HEK293 (cell line): ENCODE measurements at regions not wholly inside any gene's neighbourhood (a gene's known extent, or its start where the extent isn't known, plus 50 kb on each side); places are given as distances from the start of the nearest gene placed in this dataset.

Source experiments
- KLF7 ChIP-seq: fragments of 450-650 bp; formaldehyde crosslinking; IDR thresholded peaks from 2 replicates; pipeline ENCODE4 v1.5.1; 2016; ENCODE audit warnings: missing biosample characterization, missing genetic modification characterization, borderline replicate concordance
- OVOL3 ChIP-seq: fragments of 450-650 bp; formaldehyde crosslinking; IDR thresholded peaks from 2 replicates; pipeline ENCODE4 v1.5.1; 2016; ENCODE audit warnings: missing biosample characterization, missing genetic modification characterization
- PRDM10 ChIP-seq: fragments of 450-650 bp; formaldehyde crosslinking; IDR thresholded peaks from 2 replicates; pipeline ENCODE4 v1.5.1; 2016; ENCODE audit warnings: missing biosample characterization, missing genetic modification characterization
- SETDB1 ChIP-seq: IDR thresholded peaks from one replicate; pipeline ENCODE4 v1.6.1; 2017; ENCODE audit warnings: mild to moderate bottlenecking, low read length, moderate library complexity, mixed read lengths; ENCODE audit not compliant: insufficient read length
- SP3 ChIP-seq: fragments of 450-650 bp; formaldehyde crosslinking; IDR thresholded peaks from 2 replicates; pipeline ENCODE4 v1.5.1; 2016; ENCODE audit warnings: missing biosample characterization, missing genetic modification characterization
- TCF7L2 ChIP-seq: IDR thresholded peaks from 2 replicates; pipeline ENCODE4 v1.6.1; 2011; ENCODE audit warnings: low read depth, mild to moderate bottlenecking, inconsistent platforms, low read length, moderate library complexity, borderline replicate concordance
- ZBTB6 ChIP-seq: fragments of 450-650 bp; formaldehyde crosslinking; IDR thresholded peaks from 2 replicates; pipeline ENCODE4 v1.5.1; 2017; ENCODE audit warnings: missing biosample characterization, missing genetic modification characterization
- ZNF140 ChIP-seq: fragments of 450-650 bp; formaldehyde crosslinking; IDR thresholded peaks from 2 replicates; pipeline ENCODE4 v1.5.1; 2016; ENCODE audit warnings: missing biosample characterization, missing genetic modification characterization
- ZNF148 ChIP-seq: fragments of 450-650 bp; formaldehyde crosslinking; IDR thresholded peaks from 2 replicates; pipeline ENCODE4 v1.5.0; 2017; ENCODE audit warnings: missing biosample characterization, missing genetic modification characterization, borderline replicate concordance
- ZNF248 ChIP-seq: fragments of 450-650 bp; formaldehyde crosslinking; IDR thresholded peaks from 2 replicates; pipeline ENCODE4 v1.5.1; 2017; ENCODE audit warnings: missing biosample characterization, missing genetic modification characterization
- ZNF280C ChIP-seq: fragments of 450-650 bp; formaldehyde crosslinking; IDR thresholded peaks from 2 replicates; pipeline ENCODE4 v1.5.1; 2016; ENCODE audit warnings: missing biosample characterization, missing genetic modification characterization
- ZNF280D ChIP-seq: fragments of 450-650 bp; formaldehyde crosslinking; IDR thresholded peaks from 2 replicates; pipeline ENCODE4 v1.5.1; 2016; ENCODE audit warnings: missing biosample characterization, missing genetic modification characterization
- ZNF354C ChIP-seq: fragments of 450-650 bp; formaldehyde crosslinking; IDR thresholded peaks from 2 replicates; pipeline ENCODE4 v1.5.1; 2016; ENCODE audit warnings: missing biosample characterization, missing genetic modification characterization, low read depth, borderline replicate concordance
- ZNF398 ChIP-seq: fragments of 450-650 bp; formaldehyde crosslinking; IDR thresholded peaks from 2 replicates; pipeline ENCODE4 v1.5.1; 2017; ENCODE audit warnings: missing biosample characterization, missing genetic modification characterization
- ZNF433 ChIP-seq: fragments of 450-650 bp; formaldehyde crosslinking; IDR thresholded peaks from 2 replicates; pipeline ENCODE4 v1.5.1; 2016; ENCODE audit warnings: missing biosample characterization, missing genetic modification characterization, low read depth
- ZNF488 ChIP-seq: fragments of 450-650 bp; formaldehyde crosslinking; IDR thresholded peaks from 2 replicates; pipeline ENCODE4 v1.5.1; 2016; ENCODE audit warnings: missing biosample characterization, missing genetic modification characterization
- ZNF513 ChIP-seq: fragments of 450-650 bp; IDR thresholded peaks from 2 replicates; pipeline ENCODE4 v1.5.1; 2018; ENCODE audit warnings: missing biosample characterization, missing genetic modification characterization
- ZNF529 ChIP-seq: fragments of 450-650 bp; formaldehyde crosslinking; IDR thresholded peaks from 2 replicates; pipeline ENCODE4 v1.5.1; 2017; ENCODE audit warnings: missing genetic modification characterization, missing biosample characterization; ENCODE audit not compliant: insufficient replicate concordance
- ZNF830 ChIP-seq: fragments of 450-650 bp; IDR thresholded peaks from 2 replicates; pipeline ENCODE4 v1.5.0; 2018; ENCODE audit warnings: missing biosample characterization, missing genetic modification characterization, low read depth, mild to moderate bottlenecking, moderate library complexity

GRCh38 chr11:116232364-116232828, 540.4 kb downstream of the BUD13 start (continued):
- no peak for TF ChIP-seq ZNF529 (tag by site-specific recombination)
- TF ChIP-seq ZNF513 (tag by site-specific recombination) = no peak
- TF ChIP-seq PRDM10 (tag by site-specific recombination) = peak; percentile 41; the same call in 1 of the 2 replicates
- TF ChIP-seq OVOL3 (tag by site-specific recombination) = no peak
- TF ChIP-seq ZNF433 = no peak
- no peak for TF ChIP-seq TCF7L2
- no peak for TF ChIP-seq ZNF280D (tag by site-specific recombination)
- TF ChIP-seq ZNF354C = no peak
- TF ChIP-seq ZNF280C = no peak
- TF ChIP-seq ZNF148 (tag by site-specific recombination) = no peak
- TF ChIP-seq SETDB1 = no peak
- TF ChIP-seq ZNF248 (tag by site-specific recombination) = no peak
- TF ChIP-seq ZNF398 (tag by site-specific recombination) = peak; percentile 40; the same call in 1 of the 2 replicates
- TF ChIP-seq ZNF488 (tag by site-specific recombination) = peak; percentile 84; the same call in 1 of the 2 replicates
- peak; percentile 85 for TF ChIP-seq ZBTB6 (tag by site-specific recombination)
- TF ChIP-seq SP3 = no peak
- TF ChIP-seq KLF7 (tag by site-specific recombination) = no peak
- no peak for TF ChIP-seq ZNF140 (tag by site-specific recombination)
- no peak for TF ChIP-seq ZNF830 (tag by site-specific recombination)
